HepG2 (cell line): ENCODE measurements at regions not wholly inside any gene's neighbourhood (a gene's known extent, or its start where the extent isn't known, plus 50 kb on each side); places are given as distances from the start of the nearest gene placed in this dataset.

Source experiments
- FOXM1 ChIP-seq: sonication (generic); formaldehyde crosslinking; IDR thresholded peaks from 2 replicates; pipeline ENCODE4 v1.5.0; 2020; ENCODE audit warnings: missing genetic modification reagents
- PRDM10 ChIP-seq: sonication (generic); formaldehyde crosslinking; IDR thresholded peaks from 2 replicates; pipeline ENCODE4 v1.4.0; 2020; ENCODE audit warnings: low read depth, missing genetic modification reagents
- SMARCC2 ChIP-seq: fragments of 450-650 bp; IDR thresholded peaks from 2 replicates; pipeline ENCODE4 v1.6.1; 2017; ENCODE audit warnings: antibody characterized with exemption, mild to moderate bottlenecking
- TBP ChIP-seq: sonication (generic); formaldehyde crosslinking; IDR thresholded peaks from 2 replicates; pipeline ENCODE4 v1.5.0; 2020; ENCODE audit warnings: missing genetic modification reagents
- ZNF350 ChIP-seq: sonication (generic); formaldehyde crosslinking; IDR thresholded peaks from 2 replicates; pipeline ENCODE4 v1.4.0; 2020; ENCODE audit warnings: mild to moderate bottlenecking, low read depth, missing genetic modification reagents, borderline replicate concordance
- ZNF501 ChIP-seq: sonication (generic); formaldehyde crosslinking; IDR thresholded peaks from 2 replicates; pipeline ENCODE4 v1.5.1; 2020; ENCODE audit warnings: mild to moderate bottlenecking, moderate library complexity, missing genetic modification reagents

- TF ChIP-seq ZNF501 (CRISPR knock-in tag) (no peak), TBP (CRISPR knock-in tag) (no peak), ZNF350 (CRISPR knock-in tag) (no peak), SMARCC2 (no peak), FOXM1 (CRISPR knock-in tag) (no peak), PRDM10 (no peak)
These were observed 54.8 kb upstream of the CNKSR3 start for GRCh38 chr6:154565331-154565730.
